EH (cell line): ENCODE measurements at regions not wholly inside any gene's neighbourhood (a gene's known extent, or its start where the extent isn't known, plus 50 kb on each side); places are given as distances from the start of the nearest gene placed in this dataset.
"Not testable (repeated sequence)": the region's sequence is repeated elsewhere in the genome, so short reads cannot be mapped to it uniquely, and the experiment has no call there.

Experiments
- DNase-seq: peaks from one replicate; pipeline ENCODE4 v3.0.0-alpha.2; 2015; ENCODE audit warnings: low read depth

DNA sequence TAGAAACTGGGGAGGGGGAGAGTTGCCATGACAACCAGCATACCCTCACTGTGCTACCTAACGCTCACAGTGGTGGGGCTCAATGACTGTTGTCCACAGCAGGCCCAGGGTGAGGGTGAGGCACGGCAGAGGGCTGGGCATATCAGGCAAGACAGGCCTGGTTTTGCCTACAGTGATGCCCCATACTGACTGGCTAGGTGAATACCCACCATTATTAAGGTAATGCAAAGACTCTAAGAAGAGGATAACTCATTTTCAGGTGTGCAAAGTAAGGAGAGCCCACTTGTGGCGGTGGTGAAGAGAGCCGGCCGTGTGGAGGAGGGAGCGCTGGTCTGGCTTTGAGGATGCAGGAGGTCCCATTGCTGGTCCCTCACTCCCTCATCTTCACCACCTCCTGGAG lies 422.3 kb downstream of the FUT8 start:
- DNase-seq = no peak

DNA sequence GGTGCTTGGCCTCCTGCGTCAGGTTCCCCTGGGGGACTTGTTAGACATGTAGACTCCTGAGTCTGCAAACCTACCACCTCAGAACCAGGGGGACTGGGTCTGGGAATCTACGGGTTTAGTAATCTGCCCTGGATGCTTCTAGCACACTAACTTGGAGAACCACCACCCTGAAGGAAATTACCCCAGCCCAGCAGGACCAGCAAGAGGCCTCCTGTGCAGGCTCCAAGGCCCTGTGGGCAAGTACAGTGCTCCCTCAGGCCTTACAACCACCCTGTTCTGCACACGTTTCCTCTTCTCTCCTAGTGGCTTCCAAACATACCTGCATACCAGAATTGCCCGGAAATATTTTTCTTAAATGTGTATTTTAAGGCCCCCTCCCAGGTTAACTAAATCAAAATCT lies 423.0 kb downstream of the FUT8 start:
- DNase-seq = no peak

DNA sequence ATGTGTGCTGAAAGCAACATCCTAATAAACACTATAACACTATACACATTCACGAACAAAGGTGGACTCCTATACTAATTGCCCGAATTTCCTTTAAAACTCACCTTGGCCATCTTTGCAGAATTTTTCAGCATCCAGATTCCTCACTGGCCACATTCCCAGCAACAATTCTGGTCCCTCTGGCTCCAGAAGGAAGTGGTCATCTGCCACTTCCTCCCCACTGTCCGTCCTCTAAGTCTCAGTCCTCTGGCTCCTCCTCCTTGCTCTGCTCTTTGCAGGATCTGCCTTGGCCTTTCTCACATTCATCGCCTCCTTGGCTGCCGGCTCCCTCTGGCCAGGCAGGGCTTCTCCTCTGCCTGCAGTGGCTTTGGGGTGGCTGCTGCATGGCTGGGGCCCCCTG lies 426.0 kb downstream of the FUT8 start:
- DNase-seq = no peak

DNA sequence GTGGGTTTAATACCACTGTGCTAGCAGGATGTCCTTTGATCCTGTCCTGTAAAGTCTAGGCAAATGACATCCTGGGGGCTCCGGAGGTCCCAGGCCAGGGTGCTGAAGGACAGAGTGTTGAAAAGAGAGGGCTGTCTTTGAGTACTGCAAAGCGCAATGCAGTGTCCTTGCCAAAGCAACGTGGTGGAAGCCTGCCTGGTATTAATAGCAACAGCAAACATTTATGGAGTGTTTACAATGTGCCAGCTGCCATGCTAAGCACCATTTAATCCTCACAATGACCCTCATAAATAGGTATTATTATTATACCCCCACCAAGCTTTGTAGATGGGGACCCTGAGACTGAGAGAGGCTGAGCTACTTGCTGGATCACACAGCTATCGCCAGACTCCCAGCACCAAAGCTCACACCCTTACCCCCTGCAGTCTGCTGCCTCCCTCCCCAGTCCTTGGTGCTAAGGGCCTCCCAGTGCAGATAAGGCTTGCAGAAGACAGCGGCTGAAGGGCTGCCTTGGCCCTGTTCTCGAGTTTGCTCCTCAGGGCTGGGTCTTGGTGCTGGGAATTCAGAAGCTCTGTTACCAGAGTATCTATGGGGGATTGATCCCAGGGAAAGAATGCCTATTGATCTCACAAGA lies 427.7 kb downstream of the FUT8 start:
- no peak for DNase-seq

DNA sequence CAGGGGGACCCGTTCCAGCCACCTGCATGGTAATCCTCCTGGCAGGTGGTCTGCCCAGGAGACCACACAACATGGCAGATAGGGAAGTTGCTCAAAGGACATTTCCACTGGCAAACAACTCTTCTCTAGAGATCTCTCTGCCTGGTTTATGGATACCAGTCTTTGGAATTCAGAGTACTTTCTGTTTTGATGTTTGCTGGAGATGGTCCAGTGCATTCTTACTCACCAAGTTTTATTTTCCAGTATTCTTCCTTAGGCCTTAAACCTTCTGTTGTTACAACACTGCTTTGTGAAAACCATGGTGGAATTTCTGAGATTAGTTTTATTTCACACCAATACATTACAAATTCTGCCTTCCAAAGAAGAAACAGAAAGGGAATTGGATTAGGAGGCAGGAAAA lies 428.3 kb downstream of the FUT8 start:
- DNase-seq = peak; percentile 25

DNA sequence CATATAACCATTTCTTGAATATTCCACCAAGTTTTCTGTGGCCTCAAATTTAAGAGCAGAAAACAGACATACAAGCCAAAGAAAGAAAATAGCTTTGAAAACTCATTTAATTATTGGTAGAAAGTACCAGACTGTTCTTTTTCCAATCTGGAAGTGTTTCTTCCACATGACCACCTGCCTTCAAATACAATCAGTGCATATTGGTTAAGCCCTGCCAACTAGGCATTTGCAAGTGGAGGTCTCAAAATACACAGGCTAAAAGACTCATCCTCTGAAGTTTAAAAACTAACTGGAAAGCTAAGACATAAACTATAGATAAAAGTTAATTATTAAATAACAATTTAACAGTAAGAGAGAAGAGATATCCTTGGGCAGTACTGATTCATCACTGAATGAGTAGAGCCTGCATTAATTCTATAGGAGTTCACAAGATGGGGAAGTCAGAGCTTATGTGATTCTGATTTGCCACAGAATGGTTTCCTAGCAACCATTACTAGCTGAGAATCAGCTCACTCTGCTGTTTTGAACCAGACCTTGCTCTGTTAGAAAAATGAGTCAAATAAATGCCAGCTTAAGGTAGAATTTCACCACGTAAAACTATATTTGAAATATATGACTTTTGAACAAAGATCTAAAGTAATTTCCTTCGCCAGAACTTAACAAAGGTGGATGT lies 433.8 kb downstream of the FUT8 start:
- no peak for DNase-seq

DNA sequence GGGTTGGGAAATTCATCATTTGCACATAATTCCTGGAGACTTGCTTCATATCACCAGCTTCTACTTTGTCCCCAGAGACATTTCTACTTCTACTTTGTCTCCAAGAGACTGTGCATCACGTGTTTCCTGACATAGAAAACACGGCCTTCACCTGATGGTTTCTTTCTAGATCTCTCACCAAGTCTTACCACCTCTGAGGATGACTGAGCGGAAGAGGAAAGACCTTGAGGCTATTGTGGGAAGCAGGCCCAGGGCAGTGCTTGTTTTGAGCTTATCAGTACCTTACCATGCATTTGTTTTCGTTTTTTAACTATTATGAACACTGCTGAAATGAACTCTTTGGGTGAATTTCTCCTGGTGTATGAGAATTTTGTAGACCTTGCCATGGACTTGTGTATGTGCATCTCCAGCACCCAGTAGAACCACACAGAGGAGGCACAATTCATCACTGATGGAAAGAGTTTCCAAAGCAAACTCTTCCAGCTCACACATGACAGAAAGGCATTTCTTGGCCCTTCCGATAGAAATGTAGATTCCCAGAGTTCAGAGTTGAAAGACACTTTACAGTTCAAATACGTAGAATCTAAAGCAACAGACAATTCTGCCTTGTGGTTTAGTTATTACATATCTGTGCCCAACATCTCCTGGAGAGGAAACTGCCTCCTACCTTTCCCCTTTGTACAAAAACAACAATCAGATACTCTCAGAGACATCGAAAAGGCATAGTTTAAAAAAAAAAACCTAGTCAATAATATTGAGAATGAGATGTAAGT lies 434.7 kb downstream of the FUT8 start:
- DNase-seq = no peak

DNA sequence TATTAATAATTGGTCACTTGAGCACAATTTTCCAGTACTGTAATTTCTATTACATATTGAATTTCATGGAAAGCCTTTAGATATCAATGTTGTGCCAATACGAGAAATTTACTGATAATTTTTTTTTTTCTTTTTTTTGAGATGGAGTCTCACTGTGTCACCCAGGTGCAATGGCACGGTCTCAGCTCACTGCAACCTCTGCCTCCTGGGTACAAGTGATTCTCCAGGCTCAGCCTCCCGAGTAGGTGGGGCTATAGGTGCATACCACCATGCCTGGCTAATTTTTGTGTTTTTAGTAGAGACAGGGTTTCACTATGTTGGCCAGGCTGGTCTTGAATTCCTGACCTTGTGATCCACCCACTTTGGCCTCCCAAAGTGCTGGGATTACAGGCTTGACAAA lies 435.4 kb downstream of the FUT8 start:
- DNase-seq = not testable (repeated sequence)

DNA sequence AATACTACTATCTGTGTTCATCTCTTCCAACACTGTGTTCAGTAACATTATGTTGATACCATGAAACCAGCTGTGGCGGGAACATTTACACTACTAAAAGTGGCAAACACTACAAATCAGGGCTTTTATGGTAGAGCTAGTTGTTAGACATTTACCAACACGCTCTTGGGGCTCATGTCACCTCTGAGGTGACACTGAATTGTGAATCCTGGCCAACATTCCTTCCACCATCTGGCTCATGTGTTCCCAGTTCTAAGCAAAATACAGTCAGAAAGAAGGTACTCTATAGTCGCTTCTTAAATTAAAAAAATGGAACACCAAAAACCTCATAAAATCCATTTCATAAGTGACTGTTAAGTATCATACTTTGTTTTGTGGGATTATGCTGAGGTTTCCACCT lies 436.6 kb downstream of the FUT8 start:
- no peak for DNase-seq

DNA sequence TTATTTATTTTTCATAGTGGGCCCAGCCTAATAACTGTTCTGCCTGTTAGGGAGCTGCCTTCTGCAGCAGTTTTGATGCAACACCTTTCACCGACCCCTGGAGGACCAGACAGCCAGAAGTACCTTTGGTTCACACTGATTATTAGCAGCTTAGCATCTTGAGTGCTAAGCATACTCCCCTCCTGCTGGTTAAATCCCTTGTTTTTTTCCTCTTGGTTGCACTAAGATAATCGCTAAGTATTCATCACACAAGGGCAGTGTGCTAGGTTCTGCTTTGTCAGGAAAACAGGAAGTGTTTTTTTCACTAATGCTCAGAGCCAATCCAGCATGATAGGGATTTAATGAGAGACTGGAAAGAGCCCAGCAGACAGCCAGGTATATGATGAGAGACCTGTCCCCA lies 437.0 kb downstream of the FUT8 start:
- no peak for DNase-seq

DNA sequence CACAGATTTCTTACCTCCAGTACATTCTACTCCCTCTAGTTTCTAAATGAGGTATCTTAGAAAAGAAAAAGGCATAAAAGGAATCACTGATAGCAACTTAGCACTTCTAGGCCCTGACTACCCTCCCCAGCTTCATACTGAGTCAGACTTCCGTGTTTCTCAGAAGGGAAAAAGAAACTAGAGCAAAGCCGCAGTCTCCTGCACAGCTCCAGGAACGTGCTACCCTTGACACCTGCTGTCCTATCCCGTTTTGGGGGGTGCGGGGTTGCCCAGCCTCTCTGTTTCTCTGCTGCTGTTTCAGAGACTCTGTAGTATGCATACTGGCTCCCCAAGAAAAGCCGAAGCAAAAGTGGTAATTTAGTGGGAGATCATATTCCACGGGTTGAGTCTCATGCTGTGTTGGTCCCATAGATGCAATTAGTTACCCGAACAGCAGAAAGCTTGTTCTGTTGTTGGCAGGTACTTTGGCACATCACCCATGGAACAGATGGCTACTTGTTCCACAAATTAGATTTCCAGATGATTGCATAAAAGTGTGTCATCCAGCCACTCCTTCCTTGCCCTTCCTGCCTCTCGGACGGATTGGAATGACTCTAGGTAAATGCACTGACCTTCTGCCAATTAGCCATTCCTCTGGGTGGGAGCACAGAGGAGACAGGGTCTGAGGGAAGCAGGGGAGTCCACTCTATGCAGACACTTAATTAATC lies 438.1 kb downstream of the FUT8 start:
- DNase-seq = no peak

DNA sequence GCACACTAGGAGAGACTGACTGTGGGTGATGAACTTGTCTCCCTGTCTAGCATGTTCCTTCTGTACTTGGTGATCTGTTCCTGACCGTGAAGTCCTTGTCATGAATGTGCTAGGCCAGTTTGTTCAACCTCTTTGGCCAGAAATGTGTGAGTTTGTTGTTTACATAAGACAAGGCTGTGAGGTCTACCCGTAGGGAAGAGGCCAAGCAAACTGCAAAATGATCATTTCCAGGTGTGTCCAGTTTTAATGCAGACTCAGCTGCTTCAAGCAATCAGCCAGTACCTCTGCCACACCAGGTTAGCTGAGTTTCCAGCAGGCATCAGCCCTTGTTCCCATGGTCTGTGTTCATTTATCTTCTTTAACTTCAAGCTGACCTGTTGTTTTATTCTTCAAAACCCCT lies 440.2 kb downstream of the FUT8 start:
- DNase-seq = no peak

DNA sequence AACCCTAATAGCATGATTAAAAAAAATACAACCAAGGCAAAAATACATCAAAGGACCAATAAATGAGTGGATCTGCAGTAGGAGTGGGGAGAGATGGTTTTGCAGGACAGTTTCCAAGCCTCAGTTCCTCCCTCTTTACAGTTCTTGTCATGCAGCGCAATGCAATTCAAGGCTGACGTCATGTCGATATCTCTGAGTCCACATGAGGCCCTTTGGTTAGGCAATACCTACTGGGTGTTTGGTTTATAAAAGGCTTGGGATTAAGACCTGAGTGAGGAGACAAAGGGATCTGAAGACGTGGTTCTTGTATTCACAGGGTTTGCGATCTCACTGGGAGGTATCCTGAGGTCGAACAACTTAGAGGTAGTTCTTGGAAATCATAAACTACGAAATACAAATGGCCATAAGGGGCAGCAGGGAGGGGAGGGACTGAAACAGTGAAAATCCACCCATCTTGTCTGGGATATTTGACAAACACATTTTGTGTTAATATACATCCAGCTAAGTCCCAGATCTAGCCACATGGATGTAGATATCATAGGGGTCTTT lies 441.0 kb downstream of the FUT8 start:
- no peak for DNase-seq

DNA sequence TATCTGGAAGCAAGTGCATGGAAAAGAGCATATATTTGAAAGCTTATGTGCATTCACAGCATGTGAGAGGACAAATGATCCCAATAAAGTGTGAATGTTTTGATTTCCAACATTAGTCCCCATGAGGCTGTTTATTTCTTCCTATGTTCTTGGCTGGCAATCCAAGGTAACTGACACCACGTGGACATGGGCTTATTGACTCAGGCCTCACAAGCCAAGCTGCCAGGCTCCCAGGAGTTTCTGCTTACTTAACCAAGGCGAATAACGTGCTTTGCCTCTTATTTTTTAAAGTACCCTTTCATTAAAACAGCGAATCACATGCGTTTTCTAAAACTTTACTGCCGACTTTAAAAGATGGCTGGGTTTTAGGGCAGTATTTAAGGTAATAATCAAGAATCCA lies 441.7 kb downstream of the FUT8 start:
- DNase-seq = no peak

DNA sequence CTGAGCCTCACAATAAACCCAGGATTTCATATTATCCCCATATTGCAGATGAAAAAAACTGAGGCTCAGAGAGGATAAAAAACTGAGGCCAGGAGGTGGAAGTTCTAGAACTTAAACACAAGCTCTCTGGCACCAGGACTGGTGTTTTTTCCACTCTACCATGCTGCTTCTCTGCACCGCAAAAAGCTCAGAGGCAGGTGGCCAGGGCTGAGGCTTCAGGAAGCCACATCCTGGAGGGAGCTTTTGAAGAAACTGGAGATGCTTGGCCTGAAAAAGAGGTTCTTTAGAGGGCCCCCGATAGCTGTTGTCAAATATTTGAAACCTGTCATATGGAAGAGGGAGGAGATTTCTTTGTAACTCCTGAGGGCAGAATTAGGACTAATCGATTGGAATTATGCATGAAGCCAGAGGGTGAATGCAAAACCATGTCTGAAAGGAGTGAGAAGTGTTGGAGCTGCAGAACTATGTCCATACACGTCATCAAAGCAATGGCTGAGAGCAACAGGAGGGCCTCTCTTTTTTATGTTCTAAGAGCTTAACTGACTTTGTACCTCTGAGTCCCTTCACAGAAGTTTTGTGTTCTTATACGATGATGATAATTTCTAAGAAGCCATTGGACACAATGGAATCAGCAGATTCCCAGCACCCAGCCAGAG lies 448.6 kb downstream of the FUT8 start:
- no peak for DNase-seq

DNA sequence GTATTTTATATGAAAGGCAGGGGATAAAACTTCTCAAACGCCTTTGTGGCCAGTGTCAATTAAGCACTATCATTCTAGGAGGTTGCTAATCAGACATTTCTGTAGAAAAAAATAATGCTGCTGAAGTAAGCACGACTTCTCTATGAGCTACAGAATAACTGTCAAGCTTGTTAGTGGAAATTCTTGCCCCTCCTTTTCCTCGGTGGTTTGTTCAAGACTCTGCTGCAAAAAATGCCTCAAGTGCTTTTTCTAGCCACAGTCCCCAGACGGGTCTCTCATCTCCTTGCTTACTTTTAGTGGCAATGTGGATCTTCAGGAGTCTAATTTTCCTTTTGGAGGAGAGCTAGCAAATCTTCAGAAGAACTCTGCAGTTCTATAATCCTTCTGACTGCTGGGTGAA lies 452.0 kb downstream of the FUT8 start:
- no peak for DNase-seq

DNA sequence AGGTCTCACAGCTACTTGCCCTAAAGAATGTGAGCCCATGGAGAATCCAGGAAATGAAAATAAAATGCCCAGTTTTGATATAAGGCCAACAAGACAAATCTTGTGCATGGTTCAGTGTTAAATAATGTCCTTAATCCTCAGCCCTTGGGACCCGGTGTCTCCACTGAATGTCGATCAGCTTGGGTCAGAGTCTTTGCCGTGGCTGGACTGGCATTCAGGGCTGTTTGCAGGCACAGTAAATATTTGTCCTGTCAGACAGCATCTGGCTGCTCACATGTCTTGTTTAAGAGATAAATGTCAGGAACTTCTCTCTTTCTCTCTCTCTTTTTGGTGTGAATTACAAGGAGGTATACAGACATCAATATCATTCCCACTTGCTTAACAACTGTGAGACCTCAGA lies 452.5 kb downstream of the FUT8 start:
- no peak for DNase-seq

DNA sequence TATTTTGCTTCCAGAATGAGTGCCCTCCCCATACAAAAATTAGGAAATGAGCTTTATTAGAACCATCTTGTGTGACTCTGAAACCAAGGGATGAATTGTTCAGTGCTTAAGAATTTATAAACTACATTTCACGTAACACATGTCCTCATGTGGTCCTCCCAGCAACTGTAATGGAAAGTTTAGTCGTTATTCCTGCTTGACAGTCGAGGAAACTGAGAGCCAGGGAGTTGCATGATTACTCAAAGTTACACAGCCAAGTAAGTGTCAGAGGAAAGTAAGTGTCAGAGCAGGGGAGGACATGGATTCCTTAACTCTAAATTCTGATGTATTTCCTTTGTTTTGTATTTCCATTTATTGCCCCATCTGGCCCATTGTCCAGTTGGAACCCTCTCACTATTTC lies 453.9 kb downstream of the FUT8 start:
- peak; percentile 3 for DNase-seq

DNA sequence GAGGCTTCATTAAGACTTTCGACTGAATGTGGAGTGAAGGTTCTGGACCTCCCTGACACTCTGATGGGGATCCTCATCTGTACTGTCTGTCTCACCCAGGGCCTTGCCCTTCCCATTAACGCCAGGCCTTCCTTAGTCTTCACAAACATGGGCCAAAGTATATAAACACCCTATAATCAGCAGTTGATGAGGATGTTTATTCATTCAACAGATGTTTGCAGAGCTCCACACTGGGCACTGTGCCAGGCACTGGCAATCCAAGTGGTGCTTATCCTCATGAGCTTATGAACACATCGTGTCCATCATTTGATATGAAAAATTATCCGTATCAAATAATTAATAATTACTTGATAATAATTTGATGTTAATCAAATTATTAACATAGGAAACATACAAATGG lies 454.4 kb downstream of the FUT8 start:
- no peak for DNase-seq

DNA sequence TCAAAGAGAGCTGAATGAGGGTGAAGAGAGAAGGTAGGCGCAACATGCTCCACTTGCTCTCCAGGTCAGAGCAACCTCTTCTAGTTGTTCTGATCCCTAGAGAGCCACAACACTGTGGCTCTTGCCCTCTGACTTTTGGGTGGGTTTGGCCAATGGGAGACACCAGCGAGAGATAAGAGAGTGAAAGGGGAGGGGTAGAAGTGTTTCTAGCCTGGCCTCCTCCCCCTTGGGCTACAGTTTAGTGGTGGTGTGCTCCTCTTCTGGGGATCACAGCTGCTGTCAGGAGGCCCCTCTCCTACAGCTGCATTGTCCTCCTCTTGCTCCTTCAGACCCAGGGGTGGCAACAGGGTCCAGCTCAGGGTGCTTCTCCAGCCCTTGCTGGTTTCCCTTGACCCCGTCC lies 454.8 kb downstream of the FUT8 start:
- no peak for DNase-seq

DNA sequence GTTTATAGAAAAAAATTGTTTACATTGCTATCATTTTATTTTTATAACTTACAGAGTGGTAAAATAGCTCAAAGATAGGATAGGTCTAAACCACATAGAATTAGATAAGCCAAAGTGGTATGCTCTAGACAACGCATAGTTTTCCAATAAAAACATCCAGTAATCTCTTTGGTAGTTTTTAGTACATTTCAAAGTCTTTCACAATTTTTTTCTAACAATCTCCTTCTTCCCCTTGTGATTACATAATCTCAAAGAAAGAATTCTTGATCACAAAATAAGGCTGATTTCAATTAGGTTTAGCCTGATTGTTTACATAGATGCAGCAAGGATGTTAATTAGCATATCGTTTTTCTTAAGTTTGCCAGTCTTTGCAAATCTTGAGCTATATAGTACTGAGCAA lies 460.0 kb downstream of the FUT8 start:
- DNase-seq = peak; percentile 3

DNA sequence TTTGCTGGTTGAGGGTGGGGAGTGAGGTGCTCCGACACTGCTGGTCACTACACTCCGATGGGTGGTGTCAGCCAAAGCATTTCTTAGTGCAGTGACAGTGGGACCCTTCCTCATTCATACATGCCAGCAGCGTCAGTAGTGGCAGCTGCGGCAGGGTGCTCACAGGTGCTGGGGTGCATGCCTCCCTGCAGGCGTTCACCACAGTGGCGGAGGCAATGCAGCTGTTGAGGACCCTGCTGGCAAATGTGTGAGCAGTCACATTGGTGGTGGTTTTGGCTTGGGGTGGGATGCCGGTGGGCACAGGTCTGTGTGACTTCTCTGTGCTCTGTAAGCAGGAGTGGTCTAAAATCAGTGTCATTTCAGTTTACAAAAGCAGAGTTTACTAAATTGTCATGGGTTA lies 464.6 kb downstream of the FUT8 start:
- DNase-seq = no peak
